ENCODE measurements at regions not wholly inside any gene's neighbourhood (a gene's known extent, or its start where the extent isn't known, plus 50 kb on each side); places are given as distances from the start of the nearest gene placed in this dataset.

GRCh38 chr9:129301941-129302340, 123.9 kb upstream of the IER5L start:
- Histone ChIP-seq H3K9ac (replicated peaks in 1 of 4; ENCODE audit: extremely low read depth in 1 of 4, low read depth in 3 of 4, low read length in 3 of 4) (no peak overlapping the region), H2AFZ (ENCODE audit: low read length) (no peak overlapping the region), H2BK20ac (ENCODE audit: low read length) (no peak overlapping the region), H3K27me3 (replicated peaks in 1 of 4; ENCODE audit: control insufficient read depth in 3 of 4, extremely low read depth in 1 of 4, insufficient read depth in 3 of 4, low read length in 3 of 4) (no peaks in the 10 kb centered on the region), H2BK5ac (ENCODE audit: low read depth, low read length) (no peak overlapping the region), H2BK15ac (ENCODE audit: low read length) (no peak overlapping the region), H4K8ac (ENCODE audit: extremely low read depth, insufficient read depth, low read length) (no peak overlapping the region), H2BK12ac (ENCODE audit: low read depth, low read length) (no peak overlapping the region), H3K23me2 (ENCODE audit: low read depth, low read length) (no peaks in the 10 kb centered on the region), H4K91ac (replicated peaks; ENCODE audit: insufficient read length, low read length) (no peak overlapping the region), H4K5ac (ENCODE audit: insufficient read length, low read depth, low read length) (no peak overlapping the region), H2BK120ac (replicated peaks; ENCODE audit: low read depth, low read length) (no peak overlapping the region), H3K36me3 (ENCODE audit: control insufficient read depth in 2 of 4, insufficient read depth in 4 of 4, low read length in 3 of 4) (no peaks in the 10 kb centered on the region), H3K4ac (replicated peaks; ENCODE audit: insufficient read length, low read depth, low read length) (no peak overlapping the region), H3K9me3 (ENCODE audit: insufficient read depth in 2 of 2, low read depth in 1 of 2, low read length in 1 of 2) (peaks cover 4 to 8% of the 10 kb centered on the region in 2 experiments; a peak in 2 of 4 replicates), H3K4me1 (replicated peaks in 1 of 4; ENCODE audit: control insufficient read depth in 3 of 4, insufficient read depth in 4 of 4, low read length in 3 of 4) (no peaks in the 10 kb centered on the region; a peak in 1 of 7 replicates), H4K20me1 (replicated peaks in 1 of 2; ENCODE audit: control insufficient read depth in 1 of 2, insufficient read depth in 2 of 2, low read length in 2 of 2) (no peaks in the 10 kb centered on the region), H3K79me2 (ENCODE audit: control insufficient read depth in 1 of 2, insufficient read depth in 2 of 2, low read length in 2 of 2) (no peaks in the 10 kb centered on the region), H3K79me1 (ENCODE audit: low read depth, low read length) (no peaks in the 10 kb centered on the region), H3K18ac (ENCODE audit: extremely low read depth, low read length) (no peak overlapping the region), H3K4me2 (ENCODE audit: insufficient read depth in 1 of 2, low read depth in 2 of 2, low read length in 2 of 2) (no peak overlapping the region), H3K4me3 (ENCODE audit: extremely low read depth in 1 of 4, insufficient read depth in 2 of 4, low read depth in 3 of 4, low read length in 4 of 4) (no peak overlapping the region), H2AK5ac (ENCODE audit: low read depth, low read length) (no peak overlapping the region), H3K23ac (ENCODE audit: insufficient read length) (no peak overlapping the region), H3K56ac (replicated peaks; ENCODE audit: insufficient read length, low read depth, low read length) (no peak overlapping the region), H3K14ac (ENCODE audit: insufficient read length) (no peak overlapping the region), H3K27ac (ENCODE audit: low read depth, low read length) (no peak overlapping the region)
- ChIA-PET CTCF (ENCODE audit: partially characterized antibody) (no interaction called here), POLR2A (ENCODE audit: partially characterized antibody) (interaction anchor here (1.0 kb wide), 1 partner anchor 18 kb away, joined by 3 read pairs; no protein-coding TSS in a partner anchor)
- FAIRE-seq: no peak
- WGBS, 2 experiments (ENCODE audit: extremely low coverage in 1 of 2, insufficient coverage in 1 of 2, insufficient read length in 1 of 2, insufficient replicate concordance in 2 of 2, low coverage in 1 of 2, low lambda C conversion rate in 2 of 2, missing lambda C conversion rate in 1 of 2): 87% methylated on average over 4 of the region's 4 CpGs; no CpG with 5 or more reads in 1 of the 2 experiments
- DNase-seq (ENCODE audit: low read depth in 1 of 2, low spot score in 2 of 2): no peak
- no peak for TF ChIP-seq CBX8 (IDR thresholded peaks at IDR 0.05; ENCODE audit: borderline replicate concordance, low read depth, low read length)
